GM21737 (cell line): ENCODE measurements at regions not wholly inside any gene's neighbourhood (a gene's known extent, or its start where the extent isn't known, plus 50 kb on each side); places are given as distances from the start of the nearest gene placed in this dataset.
"Not testable (repeated sequence)": the region's sequence is repeated elsewhere in the genome, so short reads cannot be mapped to it uniquely, and the experiment has no call there.

Experiments
- ATAC-seq: cut with Tn5 transposase; IDR thresholded peaks from one replicate; pipeline ENCODE4 v1.9.1; 2021; ENCODE audit warnings: mild to moderate bottlenecking, moderate library complexity; ENCODE audit not compliant: unreplicated experiment

GRCh38 chr3:101913168-101913567 lies 63.9 kb downstream of the NFKBIZ start:
- ATAC-seq, result no peak

- not testable (repeated sequence) for ATAC-seq
Measured at GRCh38 chr3:101917761-101918160, 68.4 kb downstream of the NFKBIZ start.

DNA sequence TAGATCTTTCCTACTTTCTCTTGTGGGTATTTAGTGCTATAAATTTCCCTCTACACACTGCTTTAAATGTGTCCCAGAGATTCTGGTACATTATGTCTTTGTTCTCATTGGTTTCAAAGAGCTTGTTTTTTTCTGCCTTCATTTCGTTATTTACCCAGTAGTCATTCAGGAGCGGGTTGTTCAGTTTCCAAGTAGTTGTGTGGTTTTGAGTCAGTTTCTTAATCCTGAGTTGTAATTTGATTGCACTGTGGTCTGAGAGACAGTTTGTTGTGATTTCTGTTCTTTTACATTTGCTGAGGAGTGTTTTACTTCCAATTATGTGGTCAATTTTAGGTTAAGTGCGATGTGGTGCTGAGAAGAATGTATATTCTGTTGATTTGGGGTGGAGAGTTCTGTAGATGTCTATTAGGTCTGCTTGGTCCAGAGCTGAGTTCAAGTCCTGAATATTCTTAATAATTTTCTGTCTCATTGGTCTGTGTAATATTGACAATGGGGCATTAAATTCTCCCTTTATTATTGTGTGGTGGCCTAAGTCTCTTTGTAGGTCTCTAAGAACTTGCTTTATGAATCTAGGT lies 72.9 kb downstream of the NFKBIZ start:
- not testable (repeated sequence) for ATAC-seq

DNA sequence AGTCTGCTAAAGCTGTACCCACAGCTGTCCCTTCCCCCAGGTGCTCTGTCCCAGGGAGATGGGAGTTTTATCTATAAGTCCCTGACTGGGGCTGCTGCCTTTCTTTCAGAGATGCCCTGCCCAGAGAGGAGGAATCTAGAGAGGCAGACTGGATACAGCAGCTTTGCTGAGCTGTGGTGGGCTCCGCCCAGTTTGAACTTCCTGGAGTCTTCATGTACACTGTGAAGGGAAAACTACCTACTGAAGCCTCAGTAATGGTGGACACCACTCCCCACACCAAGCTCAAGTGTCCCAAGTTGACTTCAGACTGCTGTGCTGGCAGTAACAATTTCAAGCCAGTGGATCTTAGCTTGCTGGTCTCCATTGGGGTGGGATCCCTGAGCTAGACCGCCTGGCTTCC lies 75.3 kb downstream of the NFKBIZ start:
- ATAC-seq, result not testable (repeated sequence)

- not testable (repeated sequence) for ATAC-seq
Measured at GRCh38 chr3:101925124-101925523, 75.8 kb downstream of the NFKBIZ start.

- ATAC-seq, result no peak
Measured at GRCh38 chr3:101925564-101925963, 76.2 kb downstream of the NFKBIZ start.

GRCh38 chr3:101926594-101927105 lies 77.3 kb downstream of the NFKBIZ start:
- no peak for ATAC-seq

DNA sequence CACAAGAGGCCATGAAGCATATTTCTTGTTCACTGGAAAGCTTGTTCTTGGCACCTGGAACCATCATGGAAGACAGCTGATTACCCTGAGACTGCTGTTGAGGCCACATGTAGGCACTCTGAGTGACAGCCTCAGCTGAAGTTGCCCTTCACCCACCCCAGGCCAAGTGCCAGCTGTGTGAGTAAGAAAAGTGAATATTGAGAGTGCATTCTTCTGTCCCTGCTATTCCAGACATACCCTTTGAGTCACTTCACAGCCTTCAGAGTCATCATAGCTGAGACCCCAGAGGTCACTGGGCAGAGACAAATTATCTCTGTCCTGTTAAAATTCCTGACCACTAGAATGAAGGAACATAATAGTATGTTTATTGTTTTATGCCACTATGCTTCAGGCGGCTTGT lies 79.6 kb downstream of the NFKBIZ start:
- no peak for ATAC-seq

- ATAC-seq, result no peak
Measured at GRCh38 chr3:101931081-101931480, 81.8 kb downstream of the NFKBIZ start.

GRCh38 chr3:101932326-101933068 lies 83.2 kb downstream of the NFKBIZ start:
- no peak for ATAC-seq

- peak; percentile 92 for ATAC-seq
Measured at GRCh38 chr3:101936419-101937356, 87.4 kb downstream of the NFKBIZ start.

DNA sequence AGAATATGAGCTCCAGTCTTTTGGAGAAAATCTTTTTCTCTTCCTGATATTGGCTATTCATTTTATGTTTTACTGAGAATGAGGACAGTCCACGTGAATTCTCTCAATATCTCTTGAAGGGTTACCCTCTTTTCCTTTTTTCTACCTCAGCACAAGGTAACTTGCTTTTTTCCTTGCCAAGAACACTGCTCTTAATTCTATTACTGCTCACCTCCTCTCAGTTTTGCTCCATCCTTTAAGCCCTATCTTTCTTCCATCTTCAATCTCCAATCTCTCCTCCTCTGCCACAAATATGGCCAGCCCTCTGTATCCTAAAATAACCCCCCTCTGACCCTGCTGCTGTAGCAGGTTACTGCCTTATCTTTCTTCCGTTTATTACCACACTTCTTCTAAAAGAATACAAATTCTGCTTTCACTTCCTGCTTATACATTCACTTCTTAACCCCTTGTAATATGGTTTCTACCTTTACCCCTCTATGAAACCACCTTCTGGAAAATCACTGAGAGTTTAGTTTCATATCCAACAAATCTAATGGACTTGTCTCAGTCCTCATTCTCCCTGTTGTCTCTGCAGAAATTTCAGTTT lies 89.0 kb downstream of the NFKBIZ start:
- peak; percentile 41 for ATAC-seq

DNA sequence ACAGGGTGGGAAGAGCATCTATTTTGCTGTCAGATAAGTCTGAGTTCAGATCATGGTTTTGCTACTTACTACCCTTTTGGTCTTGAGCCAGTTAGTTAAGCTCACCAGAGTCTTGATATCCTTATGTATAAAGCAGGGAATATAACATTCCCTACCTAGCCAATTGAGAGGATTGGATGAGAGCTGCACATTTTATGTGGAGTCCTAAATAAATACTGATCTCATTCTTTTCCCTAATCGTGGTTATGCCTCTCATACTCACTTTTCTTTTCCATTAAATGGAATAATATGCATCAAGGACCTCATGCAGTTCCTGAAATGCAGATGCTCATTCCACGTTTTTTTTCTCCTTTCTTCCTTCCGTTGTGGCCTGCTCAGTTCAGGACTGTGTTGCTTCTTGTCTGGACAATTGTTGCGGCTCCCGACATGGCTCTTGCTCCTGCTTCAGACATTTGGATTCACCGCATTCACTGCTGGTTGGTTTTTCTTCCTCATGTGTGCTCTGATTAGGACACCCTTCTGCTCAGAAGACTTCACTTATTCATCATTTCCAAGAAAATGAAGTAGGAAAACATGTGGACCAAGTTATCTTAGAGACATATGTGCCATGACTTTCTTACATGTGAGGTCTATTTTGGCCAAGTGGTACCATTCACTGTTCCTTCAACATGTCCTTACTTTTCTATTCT lies 90.2 kb downstream of the NFKBIZ start:
- ATAC-seq, result no peak

DNA sequence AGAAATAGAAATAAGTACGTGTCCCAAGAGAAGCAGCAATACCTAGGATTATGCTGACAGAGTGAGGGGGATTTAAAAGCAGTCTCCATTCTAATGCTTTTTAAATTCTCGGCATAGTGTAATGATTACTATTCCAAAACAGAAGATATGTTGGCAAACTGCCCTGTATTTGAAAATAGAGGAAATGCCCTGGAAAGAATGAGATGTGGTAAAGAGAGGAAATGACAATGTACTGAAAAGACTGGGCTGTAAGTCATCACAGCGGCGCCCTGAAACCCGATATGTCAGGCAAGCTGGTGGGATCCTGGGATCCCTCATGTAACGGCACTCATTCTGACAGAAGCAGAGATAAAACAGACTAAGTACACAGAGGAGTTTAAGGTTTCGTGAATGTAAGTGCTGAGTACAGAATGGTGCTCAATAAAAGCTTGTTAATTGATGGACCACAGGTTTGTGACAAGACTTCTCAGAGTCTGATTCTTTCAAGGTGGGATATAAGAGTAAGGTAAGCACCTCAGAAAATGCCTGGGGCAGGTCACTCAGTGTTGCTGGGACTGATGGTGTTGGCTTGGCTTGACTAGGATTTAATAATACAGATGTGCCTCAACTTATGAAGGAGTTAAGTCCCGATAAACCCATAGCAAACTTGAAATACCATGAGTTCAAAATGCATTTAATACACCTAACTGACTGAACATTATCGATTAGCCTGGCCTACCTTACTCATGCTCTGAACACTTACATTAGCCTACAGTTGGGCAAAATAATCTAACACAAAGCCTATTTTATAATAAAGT lies 91.4 kb downstream of the NFKBIZ start:
- no peak for ATAC-seq

DNA sequence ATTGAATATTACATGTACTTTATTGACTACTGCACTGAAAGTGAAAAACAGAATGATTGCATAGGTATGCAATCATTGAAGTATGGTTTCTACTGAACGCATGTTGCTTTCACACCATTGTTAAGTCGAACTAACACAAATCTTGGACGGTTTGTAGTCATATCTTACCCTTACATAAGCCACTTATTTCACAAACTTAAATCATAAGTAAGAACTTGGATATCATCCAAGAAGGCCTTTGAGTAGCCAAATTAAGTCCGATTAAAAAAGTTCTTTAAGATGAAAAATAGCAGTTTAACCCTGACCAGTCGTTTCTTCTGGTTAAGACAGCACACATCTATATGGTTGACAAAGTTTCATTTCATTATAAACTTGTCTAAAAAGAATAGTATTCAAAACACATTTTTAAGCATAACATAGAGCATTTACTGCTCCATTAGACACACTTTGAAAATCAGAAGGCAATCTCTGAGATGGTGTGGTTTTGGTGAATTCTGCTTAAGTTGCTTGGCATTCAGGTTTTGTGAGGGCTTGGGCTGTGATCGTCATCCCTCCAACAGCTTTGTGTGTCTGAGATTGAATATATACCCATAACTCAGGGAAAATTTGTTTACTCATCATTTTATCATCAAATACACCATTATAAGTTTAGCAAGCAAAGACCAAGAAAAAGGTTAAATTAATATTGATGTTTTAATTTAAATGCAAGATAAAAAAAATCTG lies 92.2 kb downstream of the NFKBIZ start:
- ATAC-seq, result no peak

DNA sequence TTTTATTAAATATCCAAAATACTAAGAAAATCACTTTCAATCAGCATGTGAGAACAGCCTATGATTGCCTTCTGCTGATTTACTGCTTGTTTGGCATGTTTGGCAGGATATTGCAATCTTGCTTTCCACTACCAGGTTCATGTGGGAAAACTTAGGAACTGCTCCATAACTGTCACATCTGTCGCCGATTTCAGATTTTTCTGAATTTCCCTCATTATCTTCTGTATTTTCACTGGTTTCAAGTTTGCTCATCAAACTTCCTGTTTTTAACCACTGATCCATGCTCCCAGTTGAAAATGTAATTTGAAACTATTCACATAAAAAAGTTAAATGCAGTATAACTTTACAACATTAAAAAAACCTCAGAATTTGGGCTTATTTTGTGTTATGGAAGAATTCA lies 93.0 kb downstream of the NFKBIZ start:
- ATAC-seq, result no peak

GRCh38 chr3:101943029-101943428 lies 93.7 kb downstream of the NFKBIZ start:
- no peak for ATAC-seq

GRCh38 chr3:101944308-101944707 lies 95.0 kb downstream of the NFKBIZ start:
- no peak for ATAC-seq

GRCh38 chr3:101945980-101946379 lies 96.7 kb downstream of the NFKBIZ start:
- no peak for ATAC-seq
